ENCODE measurements at regions not wholly inside any gene's neighbourhood (a gene's known extent, or its start where the extent isn't known, plus 50 kb on each side); places are given as distances from the start of the nearest gene placed in this dataset.

GRCh38 chr4:161247831-161248230, 916.0 kb downstream of the FSTL5 start:
- no peaks in the 10 kb centered on the region for H3F3A ChIP-seq (ENCODE audit: insufficient read depth, low read length, poor library complexity, severe bottlenecking)
- H3K9ac ChIP-seq (ENCODE audit: low read length): no peak overlapping the region
- no peaks in the 10 kb centered on the region for H3K79me2 ChIP-seq (replicated peaks; ENCODE audit: insufficient read depth, low read length)
- no peak overlapping the region for H3K4me3 ChIP-seq (ENCODE audit: low read length)
- no peaks in the 10 kb centered on the region for H3K9me3 ChIP-seq (ENCODE audit: low read length)
- no peaks in the 10 kb centered on the region for H3K27me3 ChIP-seq (ENCODE audit: insufficient read depth, low read depth, low read length)
- no peaks in the 10 kb centered on the region for H4K20me1 ChIP-seq (ENCODE audit: insufficient read depth)
- no peaks in the 10 kb centered on the region for H3K9me2 ChIP-seq (ENCODE audit: insufficient read depth, low read length)
- H3K4me2 ChIP-seq (ENCODE audit: low read length): no peak overlapping the region
- TF ChIP-seq POLR2AphosphoS5 (IDR thresholded peaks at IDR 0.05) (no peak), REST (IDR thresholded peaks at IDR 0.05; ENCODE audit: borderline replicate concordance) (no peak), TAF1 (IDR thresholded peaks at IDR 0.05; ENCODE audit: low read depth) (no peak), EP300 (conservative IDR thresholded peaks at IDR 0.05; ENCODE audit: poor library complexity, severe bottlenecking) (no peak), EZH2 (IDR thresholded peaks at IDR 0.05; ENCODE audit: borderline replicate concordance, insufficient read depth, low read length, poor library complexity, severe bottlenecking) (no peak), RAD21 (conservative IDR thresholded peaks at IDR 0.05) (no peak), CTCF (IDR thresholded peaks at IDR 0.05; ENCODE audit: poor library complexity, severe bottlenecking) (no peak), MXI1 (conservative IDR thresholded peaks at IDR 0.05; ENCODE audit: poor library complexity, severe bottlenecking) (no peak), SMC3 (conservative IDR thresholded peaks at IDR 0.05; ENCODE audit: poor library complexity) (no peak)
- no peaks in the 10 kb centered on the region for H3K36me3 ChIP-seq (ENCODE audit: insufficient read depth, low read length)
- no peak overlapping the region for H3K27ac ChIP-seq (ENCODE audit: low read length)
- H2AFZ ChIP-seq (ENCODE audit: low read depth, low read length): no peak overlapping the region

DNA sequence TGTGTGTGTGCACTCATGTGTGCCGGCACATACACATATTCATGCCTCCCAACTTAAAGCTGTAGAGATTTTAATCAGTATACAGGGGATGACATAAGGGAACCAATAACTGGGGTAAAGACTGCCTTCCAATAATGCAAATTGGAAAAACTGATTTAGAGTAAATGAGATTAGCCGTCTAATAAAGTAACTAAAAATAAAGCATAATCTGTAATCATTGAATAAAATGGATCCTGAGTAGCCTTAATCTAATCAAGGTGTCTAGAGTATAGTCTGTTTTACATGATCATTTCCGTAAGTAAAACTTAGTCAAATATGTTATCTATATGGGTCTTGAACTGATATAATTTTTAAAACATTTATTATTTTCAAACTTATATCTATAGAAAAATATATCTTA, 925.8 kb downstream of the FSTL5 start:
- Histone ChIP-seq H3K27ac (ENCODE audit: low read length) (no peak overlapping the region), H4K20me1 (ENCODE audit: insufficient read depth) (no peaks in the 10 kb centered on the region), H3K4me2 (ENCODE audit: low read length) (no peak overlapping the region), H3F3A (ENCODE audit: insufficient read depth, low read length, poor library complexity, severe bottlenecking) (no peaks in the 10 kb centered on the region), H3K27me3 (ENCODE audit: insufficient read depth, low read depth, low read length) (no peaks in the 10 kb centered on the region), H3K9ac (ENCODE audit: low read length) (no peak overlapping the region), H3K4me3 (ENCODE audit: low read length) (no peak overlapping the region), H2AFZ (ENCODE audit: low read depth, low read length) (no peak overlapping the region), H3K36me3 (ENCODE audit: insufficient read depth, low read length) (no peaks in the 10 kb centered on the region), H3K79me2 (replicated peaks; ENCODE audit: insufficient read depth, low read length) (no peaks in the 10 kb centered on the region), H3K9me2 (ENCODE audit: insufficient read depth, low read length) (no peaks in the 10 kb centered on the region), H3K9me3 (ENCODE audit: low read length) (no peaks in the 10 kb centered on the region)
- no peak for TF ChIP-seq POLR2AphosphoS5 (IDR thresholded peaks at IDR 0.05)
- no peak for TF ChIP-seq CTCF (IDR thresholded peaks at IDR 0.05; ENCODE audit: poor library complexity, severe bottlenecking)
- TF ChIP-seq EP300 (conservative IDR thresholded peaks at IDR 0.05; ENCODE audit: poor library complexity, severe bottlenecking): no peak
- no peak for TF ChIP-seq MXI1 (conservative IDR thresholded peaks at IDR 0.05; ENCODE audit: poor library complexity, severe bottlenecking)
- no peak for TF ChIP-seq RAD21 (conservative IDR thresholded peaks at IDR 0.05)
- TF ChIP-seq SMC3 (conservative IDR thresholded peaks at IDR 0.05; ENCODE audit: poor library complexity): no peak
- TF ChIP-seq REST (IDR thresholded peaks at IDR 0.05; ENCODE audit: borderline replicate concordance): no peak
- no peak for TF ChIP-seq EZH2 (IDR thresholded peaks at IDR 0.05; ENCODE audit: borderline replicate concordance, insufficient read depth, low read length, poor library complexity, severe bottlenecking)
- no peak for TF ChIP-seq TAF1 (IDR thresholded peaks at IDR 0.05; ENCODE audit: low read depth)

Measured in neural cell (in vitro differentiated cells).